GM12875 (cell line): ENCODE measurements at regions not wholly inside any gene's neighbourhood (a gene's known extent, or its start where the extent isn't known, plus 50 kb on each side); places are given as distances from the start of the nearest gene placed in this dataset.

Experiments used
- H3K4me3 ChIP-seq: one replicate; pipeline ENCODE4 v1.5.1; 2011; ENCODE audit warnings: low read depth, low read length, control low read depth
- TF ChIP-seq, protein P1 (sequence below): IDR thresholded peaks from 2 replicates; pipeline ENCODE4 v1.5.1; 2011; ENCODE audit warnings: low read depth, mild to moderate bottlenecking, control low read depth, inconsistent platforms, low read length, moderate library complexity, borderline replicate concordance; ENCODE audit not compliant: insufficient read depth

DNA sequence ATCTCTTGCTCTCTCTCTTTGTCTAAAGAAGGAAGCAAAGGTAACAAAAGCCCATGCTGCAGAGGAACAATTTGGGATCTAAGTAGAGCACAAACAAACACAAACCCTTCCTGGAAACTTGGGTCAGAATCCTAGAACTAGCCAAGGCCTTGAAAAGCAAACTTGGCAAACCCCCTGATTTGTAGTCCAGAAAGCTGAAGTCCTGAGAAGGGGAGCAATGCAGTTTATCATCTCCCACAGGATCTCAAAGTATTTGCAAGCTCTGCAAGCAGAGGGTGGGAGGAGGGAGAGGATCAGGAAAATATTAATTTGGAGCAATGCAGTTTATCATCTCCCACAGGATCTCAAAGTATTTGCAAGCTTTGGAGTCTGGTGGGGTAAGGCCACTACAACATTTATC is 379.5 kb upstream of the FGF13 start:
- TF ChIP-seq, protein P1, sequence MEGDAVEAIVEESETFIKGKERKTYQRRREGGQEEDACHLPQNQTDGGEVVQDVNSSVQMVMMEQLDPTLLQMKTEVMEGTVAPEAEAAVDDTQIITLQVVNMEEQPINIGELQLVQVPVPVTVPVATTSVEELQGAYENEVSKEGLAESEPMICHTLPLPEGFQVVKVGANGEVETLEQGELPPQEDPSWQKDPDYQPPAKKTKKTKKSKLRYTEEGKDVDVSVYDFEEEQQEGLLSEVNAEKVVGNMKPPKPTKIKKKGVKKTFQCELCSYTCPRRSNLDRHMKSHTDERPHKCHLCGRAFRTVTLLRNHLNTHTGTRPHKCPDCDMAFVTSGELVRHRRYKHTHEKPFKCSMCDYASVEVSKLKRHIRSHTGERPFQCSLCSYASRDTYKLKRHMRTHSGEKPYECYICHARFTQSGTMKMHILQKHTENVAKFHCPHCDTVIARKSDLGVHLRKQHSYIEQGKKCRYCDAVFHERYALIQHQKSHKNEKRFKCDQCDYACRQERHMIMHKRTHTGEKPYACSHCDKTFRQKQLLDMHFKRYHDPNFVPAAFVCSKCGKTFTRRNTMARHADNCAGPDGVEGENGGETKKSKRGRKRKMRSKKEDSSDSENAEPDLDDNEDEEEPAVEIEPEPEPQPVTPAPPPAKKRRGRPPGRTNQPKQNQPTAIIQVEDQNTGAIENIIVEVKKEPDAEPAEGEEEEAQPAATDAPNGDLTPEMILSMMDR: no peak
- no peak overlapping the region for H3K4me3 ChIP-seq

- H3K4me3 ChIP-seq: no peak overlapping the region
- TF ChIP-seq, protein P1: no peak
Measured at GRCh38 chrX:139086246-139086645, 374.7 kb upstream of the FGF13 start.

DNA sequence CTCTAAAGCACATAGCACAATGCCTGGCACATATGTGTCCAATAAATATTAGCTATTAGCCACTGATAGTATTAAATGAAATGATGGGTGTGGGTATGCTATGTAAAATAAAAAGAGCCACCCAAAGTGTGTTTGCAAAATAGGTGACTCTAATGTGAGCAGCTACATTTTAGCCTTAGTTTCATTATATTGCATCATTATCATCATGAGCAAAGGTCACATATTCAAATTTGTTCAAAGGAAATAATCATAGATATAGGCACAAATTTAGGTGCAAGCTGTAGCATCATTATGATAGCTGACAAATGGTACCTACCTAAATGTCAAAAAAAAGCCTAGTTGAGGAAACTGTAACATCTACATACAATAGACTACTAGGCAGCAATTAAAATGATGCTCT is 373.9 kb upstream of the FGF13 start:
- TF ChIP-seq, protein P1: no peak
- H3K4me3 ChIP-seq: no peak overlapping the region

GRCh38 chrX:139083191-139083590 is 371.7 kb upstream of the FGF13 start:
- TF ChIP-seq, protein P1: no peak
- H3K4me3 ChIP-seq: no peak overlapping the region

DNA sequence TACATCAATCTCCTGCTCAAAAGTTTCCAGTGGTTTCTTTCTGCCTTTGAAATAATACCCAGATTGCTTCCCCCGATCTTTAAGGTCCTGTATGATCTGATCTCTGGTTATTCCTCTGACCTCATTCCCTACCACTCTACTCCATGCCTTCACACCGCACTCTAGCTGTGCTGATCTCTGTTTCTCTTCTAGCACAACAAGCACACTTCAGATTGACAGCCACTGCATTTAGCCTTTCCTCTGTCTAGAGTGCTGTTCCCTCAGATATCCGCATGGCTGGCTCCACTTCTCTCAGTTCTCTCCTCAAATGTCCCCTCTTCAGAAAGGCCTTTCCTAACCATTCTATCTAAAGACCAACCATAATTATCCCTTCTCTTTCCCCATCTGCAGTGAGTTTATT is 370.4 kb upstream of the FGF13 start:
- TF ChIP-seq, protein P1: no peak
- H3K4me3 ChIP-seq: no peak overlapping the region

GRCh38 chrX:139079789-139080188 is 368.3 kb upstream of the FGF13 start:
- TF ChIP-seq, protein P1: no peak
- H3K4me3 ChIP-seq: no peak overlapping the region

DNA sequence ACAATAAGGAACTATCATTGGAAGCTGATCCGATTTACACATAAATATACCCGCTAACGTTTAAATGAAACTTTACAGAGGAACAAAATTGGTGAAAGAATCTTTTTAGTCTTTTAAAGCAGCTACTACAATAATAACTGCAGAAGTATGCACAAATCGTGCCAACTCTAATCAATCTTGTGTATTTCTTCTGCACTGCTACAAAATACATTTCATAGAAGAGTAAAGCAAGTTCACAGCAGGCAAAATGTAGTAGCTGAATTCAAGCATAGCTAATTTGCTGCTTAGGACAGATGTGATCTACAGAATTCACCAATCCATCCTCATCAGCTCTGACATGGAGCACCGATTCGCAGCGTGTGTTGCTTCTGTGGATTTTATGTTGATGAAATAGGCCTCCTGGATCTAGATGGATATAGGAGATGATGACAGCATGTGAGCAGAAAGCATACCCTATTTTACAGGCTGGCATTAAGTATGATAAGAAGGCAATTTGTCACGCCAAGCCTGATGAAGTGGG is 367.3 kb upstream of the FGF13 start:
- H3K4me3 ChIP-seq: no peak overlapping the region
- TF ChIP-seq, protein P1: no peak
